MM.1S (cell line): ENCODE measurements at regions not wholly inside any gene's neighbourhood (a gene's known extent, or its start where the extent isn't known, plus 50 kb on each side); places are given as distances from the start of the nearest gene placed in this dataset.

Experiments used
- DNase-seq: peaks from one replicate; pipeline ENCODE4 v3.0.0-alpha.2; 2015
- H2AFZ ChIP-seq: fragments of 300-600 bp; sonication (generic); 2 replicates; pipeline ENCODE4 v1.6.0; 2016; ENCODE audit warnings: antibody characterized with exemption, low read length
- H3F3A ChIP-seq: fragments of 300-600 bp; sonication (generic); 2 replicates; pipeline ENCODE4 v1.6.1; 2016; ENCODE audit warnings: mild to moderate bottlenecking, antibody characterized with exemption, low read length, moderate library complexity, mixed read lengths; ENCODE audit not compliant: insufficient read depth
- H3K27ac ChIP-seq: fragments of 300-600 bp; sonication (generic); 2 replicates; pipeline ENCODE4 v1.5.1; 2016; ENCODE audit warnings: mild to moderate bottlenecking, low read length
- H3K27me3 ChIP-seq: fragments of 300-600 bp; sonication (generic); replicated peaks from 2 replicates; pipeline ENCODE4 v1.6.0; 2016; ENCODE audit warnings: low read length; ENCODE audit not compliant: insufficient read depth
- H3K36me3 ChIP-seq: fragments of 300-600 bp; sonication (generic); replicated peaks from 2 replicates; pipeline ENCODE4 v1.6.1; 2016; ENCODE audit warnings: mild to moderate bottlenecking, low read length, mixed read lengths; ENCODE audit not compliant: insufficient read depth
- H3K4me1 ChIP-seq: fragments of 300-600 bp; sonication (generic); 2 replicates; pipeline ENCODE4 v1.6.1; 2016; ENCODE audit warnings: low read length, mixed read lengths
- H3K4me2 ChIP-seq: fragments of 300-600 bp; sonication (generic); 2 replicates; pipeline ENCODE4 v1.6.0; 2016; ENCODE audit warnings: low read depth, low read length
- H3K4me3 ChIP-seq: fragments of 300-600 bp; sonication (generic); 2 replicates; pipeline ENCODE4 v1.5.1; 2016; ENCODE audit warnings: low read length, mixed read lengths
- H3K79me2 ChIP-seq: fragments of 300-600 bp; sonication (generic); 2 replicates; pipeline ENCODE4 v1.6.1; 2016; ENCODE audit warnings: mixed run types, low read length, mixed read lengths
- H3K9ac ChIP-seq: fragments of 300-600 bp; sonication (generic); 2 replicates; pipeline ENCODE4 v1.6.1; 2016; ENCODE audit warnings: low read length, mixed read lengths
- H3K9me2 ChIP-seq: fragments of 300-600 bp; sonication (generic); replicated peaks from 2 replicates; pipeline ENCODE4 v1.6.1; 2016; ENCODE audit warnings: mild to moderate bottlenecking, low read length, mixed read lengths; ENCODE audit not compliant: insufficient read depth
- H3K9me3 ChIP-seq: fragments of 300-600 bp; sonication (generic); replicated peaks from 2 replicates; pipeline ENCODE4 v1.6.1; 2016; ENCODE audit warnings: mild to moderate bottlenecking, low read length, mixed read lengths; ENCODE audit not compliant: insufficient read depth
- H4K20me1 ChIP-seq: fragments of 300-600 bp; sonication (generic); 2 replicates; pipeline ENCODE4 v1.6.1; 2016; ENCODE audit warnings: mild to moderate bottlenecking, low read length, moderate library complexity, mixed read lengths; ENCODE audit not compliant: insufficient read depth
- CTCF ChIP-seq: fragments of 300-600 bp; sonication (generic); IDR thresholded peaks from 2 replicates; pipeline ENCODE4 v1.5.1; 2016; ENCODE audit warnings: antibody characterized with exemption, low read length, mixed read lengths
- EZH2 ChIP-seq: fragments of 300-600 bp; sonication (generic); optimal IDR thresholded peaks from 2 replicates; pipeline ENCODE3; 2017; ENCODE audit warnings: low read depth, mild to moderate bottlenecking, antibody characterized with exemption, low read length, mixed read lengths
- EZH2phosphoT487 ChIP-seq: fragments of 300-600 bp; sonication (generic); IDR thresholded peaks from 2 replicates; pipeline ENCODE4 v1.6.1; 2018; ENCODE audit warnings: antibody characterized with exemption, low read length

- no peak overlapping the region for H3K4me2 ChIP-seq
- H4K20me1 ChIP-seq, result no peaks in the 10 kb centered on the region
- DNase-seq, result no peak
- no peaks in the 10 kb centered on the region for H3K4me1 ChIP-seq
- no peak overlapping the region for H3K9ac ChIP-seq
- H3K4me3 ChIP-seq, result no peak overlapping the region
- H3K79me2 ChIP-seq, result no peaks in the 10 kb centered on the region
- no peak overlapping the region for H2AFZ ChIP-seq
- no peaks in the 10 kb centered on the region for H3K36me3 ChIP-seq
- no peaks in the 10 kb centered on the region for H3F3A ChIP-seq
- no peaks in the 10 kb centered on the region for H3K9me2 ChIP-seq
- H3K27ac ChIP-seq, result no peak overlapping the region
- no peak for TF ChIP-seq CTCF
- TF ChIP-seq EZH2, result no peak
- no peak for TF ChIP-seq EZH2phosphoT487
- no peaks in the 10 kb centered on the region for H3K9me3 ChIP-seq
- H3K27me3 ChIP-seq, result no peaks in the 10 kb centered on the region
Observed at GRCh38 chr14:51487848-51488247, 163.9 kb upstream of the FRMD6 start.

DNA sequence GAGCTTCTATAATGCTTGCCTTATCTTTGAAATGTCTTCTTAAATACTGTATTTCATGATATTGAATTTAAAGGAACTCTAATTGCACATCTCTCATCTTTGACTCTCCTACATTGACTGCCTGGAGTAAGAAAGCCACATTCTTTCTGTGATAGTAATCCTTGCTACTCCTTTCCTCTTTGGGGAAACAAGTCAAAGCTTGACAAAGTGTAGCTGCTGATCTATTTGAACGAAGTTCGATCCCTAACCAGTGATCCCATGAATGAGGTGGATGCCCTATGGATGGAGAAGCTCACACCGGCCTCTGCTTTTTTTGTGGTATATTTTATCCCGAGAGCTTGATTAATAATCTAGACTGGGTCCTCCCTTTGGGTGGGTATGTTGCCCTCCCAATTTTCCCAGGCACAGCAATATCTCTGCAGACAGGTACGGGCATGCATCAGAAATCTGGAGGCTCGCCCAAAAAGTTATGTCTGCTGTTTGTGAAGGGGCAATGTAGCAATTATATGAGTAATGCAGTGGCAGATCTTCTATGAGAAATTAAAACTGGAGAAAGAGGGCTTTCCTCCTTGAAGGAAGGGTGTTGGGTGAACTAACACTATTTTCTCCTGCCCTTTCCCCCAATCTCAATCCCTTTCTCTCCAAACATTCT, 163.0 kb upstream of the FRMD6 start:
- no peaks in the 10 kb centered on the region for H4K20me1 ChIP-seq
- H2AFZ ChIP-seq, result no peak overlapping the region
- H3K9me3 ChIP-seq, result no peaks in the 10 kb centered on the region
- H3K9ac ChIP-seq, result no peak overlapping the region
- no peak for DNase-seq
- no peaks in the 10 kb centered on the region for H3K27me3 ChIP-seq
- H3K36me3 ChIP-seq, result no peaks in the 10 kb centered on the region
- H3K4me1 ChIP-seq, result no peaks in the 10 kb centered on the region
- no peaks in the 10 kb centered on the region for H3K79me2 ChIP-seq
- H3F3A ChIP-seq, result no peaks in the 10 kb centered on the region
- TF ChIP-seq EZH2 (no peak), CTCF (no peak), EZH2phosphoT487 (no peak)
- H3K4me2 ChIP-seq, result no peak overlapping the region
- H3K4me3 ChIP-seq, result no peak overlapping the region
- no peaks in the 10 kb centered on the region for H3K9me2 ChIP-seq
- H3K27ac ChIP-seq, result no peak overlapping the region

GRCh38 chr14:51490205-51490604, 161.5 kb upstream of the FRMD6 start:
- no peak overlapping the region for H3K9ac ChIP-seq
- no peaks in the 10 kb centered on the region for H3K36me3 ChIP-seq
- no peak overlapping the region for H3K4me2 ChIP-seq
- H3F3A ChIP-seq, result no peaks in the 10 kb centered on the region
- TF ChIP-seq EZH2 (no peak), EZH2phosphoT487 (no peak), CTCF (no peak)
- H3K4me1 ChIP-seq, result no peaks in the 10 kb centered on the region
- no peaks in the 10 kb centered on the region for H3K27me3 ChIP-seq
- no peak overlapping the region for H3K27ac ChIP-seq
- H3K79me2 ChIP-seq, result no peaks in the 10 kb centered on the region
- no peak overlapping the region for H3K4me3 ChIP-seq
- DNase-seq, result no peak
- H2AFZ ChIP-seq, result no peak overlapping the region
- no peaks in the 10 kb centered on the region for H3K9me2 ChIP-seq
- no peaks in the 10 kb centered on the region for H3K9me3 ChIP-seq
- no peaks in the 10 kb centered on the region for H4K20me1 ChIP-seq
